Skeletal muscle tissue (tissue), 3 donors: ENCODE measurements at regions not wholly inside any gene's neighbourhood (a gene's known extent, or its start where the extent isn't known, plus 50 kb on each side); places are given as distances from the start of the nearest gene placed in this dataset.

Experiments used
- H3K27ac ChIP-seq: one replicate; pipeline ENCODE4 v1.7.0; 2013; ENCODE audit warnings: mild to moderate bottlenecking, low read depth, low read length, inconsistent platforms
- H3K27me3 ChIP-seq, 3 donors: one replicate each; pipeline ENCODE4 v1.7.0; 2013; ENCODE audit warnings: low read length in 3 of 3; ENCODE audit not compliant: control insufficient read depth in 3 of 3, insufficient read depth in 3 of 3
- H3K36me3 ChIP-seq, 3 donors: one replicate each; pipeline ENCODE4 v1.7.0; 2013; ENCODE audit warnings: low read length in 3 of 3; ENCODE audit not compliant: control insufficient read depth in 3 of 3, insufficient read depth in 3 of 3
- H3K4me1 ChIP-seq, 3 donors: one replicate each; pipeline ENCODE4 v1.7.0; 2013; ENCODE audit warnings: low read length in 3 of 3, mild to moderate bottlenecking in 3 of 3; ENCODE audit not compliant: control insufficient read depth in 3 of 3, insufficient read depth in 3 of 3
- H3K4me3 ChIP-seq, 3 donors: one replicate each; pipeline ENCODE4 v1.7.0; 2013; ENCODE audit warnings: low read length in 3 of 3
- H3K9ac ChIP-seq, 3 donors: one replicate each; pipeline ENCODE4 v1.7.0; 2013; ENCODE audit warnings: low read length in 3 of 3, mild to moderate bottlenecking in 3 of 3, moderate library complexity in 2 of 3, low read depth in 1 of 3
- H3K9me3 ChIP-seq, 3 donors: one replicate each; pipeline ENCODE4 v1.7.0; 2013; ENCODE audit warnings: low read length in 3 of 3; ENCODE audit not compliant: control insufficient read depth in 3 of 3
- donor health status: Osteomylitis.

- Histone ChIP-seq H3K27me3 (peaks cover 12 to 20% (median 19%) of the 10 kb centered on the region in 3 donors), H3K36me3 (no peaks in the 10 kb centered on the region), H3K27ac (no peak overlapping the region), H3K9ac (no peak overlapping the region), H3K9me3 (peaks cover 0 to 2% (median 0%) of the 10 kb centered on the region in 3 donors), H3K4me3 (no peak overlapping the region), H3K4me1 (no peaks in the 10 kb centered on the region)
Measured at GRCh38 chr22:27399161-27399560, 402.4 kb downstream of the MN1 start.

GRCh38 chr22:27400811-27401210, 400.7 kb downstream of the MN1 start:
- H3K27me3 ChIP-seq, result peaks cover 12 to 19% (median 16%) of the 10 kb centered on the region in 3 donors
- H3K9me3 ChIP-seq, result peaks cover 0 to 2% (median 0%) of the 10 kb centered on the region in 3 donors
- no peak overlapping the region for H3K4me3 ChIP-seq
- no peaks in the 10 kb centered on the region for H3K36me3 ChIP-seq
- no peaks in the 10 kb centered on the region for H3K4me1 ChIP-seq
- H3K9ac ChIP-seq, result no peak overlapping the region
- H3K27ac ChIP-seq, result no peak overlapping the region

- peaks cover 12 to 19% (median 16%) of the 10 kb centered on the region in 3 donors for H3K27me3 ChIP-seq
- H3K36me3 ChIP-seq, result no peaks in the 10 kb centered on the region
- H3K27ac ChIP-seq, result no peak overlapping the region
- H3K4me1 ChIP-seq, result no peaks in the 10 kb centered on the region
- no peak overlapping the region for H3K4me3 ChIP-seq
- H3K9me3 ChIP-seq, result peaks cover 0 to 2% (median 0%) of the 10 kb centered on the region in 3 donors
- H3K9ac ChIP-seq, result no peak overlapping the region
Measured at GRCh38 chr22:27401321-27401720, 400.2 kb downstream of the MN1 start.

GRCh38 chr22:27404441-27404840, 397.1 kb downstream of the MN1 start:
- Histone ChIP-seq H3K4me3 (no peak overlapping the region), H3K9me3 (peaks cover 0 to 2% (median 0%) of the 10 kb centered on the region in 3 donors), H3K36me3 (no peaks in the 10 kb centered on the region), H3K27me3 (peaks cover 7 to 17% (median 17%) of the 10 kb centered on the region in 3 donors), H3K9ac (no peak overlapping the region), H3K4me1 (no peaks in the 10 kb centered on the region), H3K27ac (no peak overlapping the region)

GRCh38 chr22:27405672-27406388, 395.7 kb downstream of the MN1 start:
- H3K4me3 ChIP-seq, result no peak overlapping the region
- peaks cover 1 to 11% (median 11%) of the 10 kb centered on the region in 3 donors for H3K27me3 ChIP-seq
- no peak overlapping the region for H3K9ac ChIP-seq
- no peaks in the 10 kb centered on the region for H3K36me3 ChIP-seq
- H3K4me1 ChIP-seq, result no peaks in the 10 kb centered on the region
- peaks cover 0 to 2% (median 0%) of the 10 kb centered on the region in 3 donors for H3K9me3 ChIP-seq
- no peak overlapping the region for H3K27ac ChIP-seq

- Histone ChIP-seq H3K4me3 (no peak overlapping the region), H3K4me1 (no peaks in the 10 kb centered on the region)
Measured at GRCh38 chr22:27406389-27406861, 395.1 kb downstream of the MN1 start.

GRCh38 chr22:27407369-27407985, 394.1 kb downstream of the MN1 start:
- no peaks in the 10 kb centered on the region for H3K4me1 ChIP-seq
- H3K27me3 ChIP-seq, result peaks cover 7 to 20% (median 20%) of the 10 kb centered on the region in 3 donors

More at GRCh38 chr22:27406389-27406861, 395.1 kb downstream of the MN1 start:
- H3K9me3 ChIP-seq, result peaks cover 0 to 2% (median 0%) of the 10 kb centered on the region in 3 donors
- H3K36me3 ChIP-seq, result no peaks in the 10 kb centered on the region
- no peak overlapping the region for H3K9ac ChIP-seq
- peaks cover 0 to 11% (median 11%) of the 10 kb centered on the region in 3 donors for H3K27me3 ChIP-seq
- no peak overlapping the region for H3K27ac ChIP-seq

GRCh38 chr22:27408068-27408467, 393.5 kb downstream of the MN1 start:
- no peak overlapping the region for H3K9ac ChIP-seq
- no peak overlapping the region for H3K4me3 ChIP-seq
- peaks cover 13 to 23% (median 23%) of the 10 kb centered on the region in 3 donors for H3K27me3 ChIP-seq
- no peaks in the 10 kb centered on the region for H3K9me3 ChIP-seq
- no peaks in the 10 kb centered on the region for H3K4me1 ChIP-seq
- H3K36me3 ChIP-seq, result no peaks in the 10 kb centered on the region
- H3K27ac ChIP-seq, result no peak overlapping the region

More at GRCh38 chr22:27407369-27407985, 394.1 kb downstream of the MN1 start:
- H3K4me3 ChIP-seq, result no peak overlapping the region
- H3K36me3 ChIP-seq, result no peaks in the 10 kb centered on the region
- peaks cover 0 to 2% (median 0%) of the 10 kb centered on the region in 3 donors for H3K9me3 ChIP-seq
- no peak overlapping the region for H3K9ac ChIP-seq
- H3K27ac ChIP-seq, result no peak overlapping the region

- Histone ChIP-seq H3K9me3 (no peaks in the 10 kb centered on the region), H3K9ac (no peak overlapping the region), H3K4me1 (no peaks in the 10 kb centered on the region), H3K4me3 (no peak overlapping the region), H3K36me3 (no peaks in the 10 kb centered on the region), H3K27me3 (peaks cover 22 to 34% (median 33%) of the 10 kb centered on the region in 3 donors), H3K27ac (no peak overlapping the region)
Measured at GRCh38 chr22:27409299-27409698, 392.3 kb downstream of the MN1 start.

- Histone ChIP-seq H3K36me3 (no peaks in the 10 kb centered on the region), H3K4me3 (no peak overlapping the region), H3K27me3 (peaks cover 30 to 37% (median 34%) of the 10 kb centered on the region in 3 donors), H3K27ac (no peak overlapping the region), H3K4me1 (no peaks in the 10 kb centered on the region), H3K9me3 (no peaks in the 10 kb centered on the region), H3K9ac (no peak overlapping the region)
Measured at GRCh38 chr22:27412866-27413445, 388.6 kb downstream of the MN1 start.
